Skeletal muscle cell (primary cell): ENCODE measurements at regions not wholly inside any gene's neighbourhood (a gene's known extent, or its start where the extent isn't known, plus 50 kb on each side); places are given as distances from the start of the nearest gene placed in this dataset.
"Not testable (repeated sequence)": the region's sequence is repeated elsewhere in the genome, so short reads cannot be mapped to it uniquely, and the experiment has no call there.

Source experiments
- DNase-seq: peaks from one replicate; pipeline ENCODE4 v3.0.0-alpha.2; 2010; ENCODE audit warnings: low read depth
- H3K4me3 ChIP-seq: 2 replicates; pipeline ENCODE4 v1.5.1; 2011; ENCODE audit warnings: low read depth, mild to moderate bottlenecking, control low read depth, low read length, moderate library complexity

GRCh38 chr12:131617596-131618302 is 93.1 kb upstream of the SFSWAP start:
- H3K4me3 ChIP-seq, result no peak overlapping the region
- no peak for DNase-seq

DNA sequence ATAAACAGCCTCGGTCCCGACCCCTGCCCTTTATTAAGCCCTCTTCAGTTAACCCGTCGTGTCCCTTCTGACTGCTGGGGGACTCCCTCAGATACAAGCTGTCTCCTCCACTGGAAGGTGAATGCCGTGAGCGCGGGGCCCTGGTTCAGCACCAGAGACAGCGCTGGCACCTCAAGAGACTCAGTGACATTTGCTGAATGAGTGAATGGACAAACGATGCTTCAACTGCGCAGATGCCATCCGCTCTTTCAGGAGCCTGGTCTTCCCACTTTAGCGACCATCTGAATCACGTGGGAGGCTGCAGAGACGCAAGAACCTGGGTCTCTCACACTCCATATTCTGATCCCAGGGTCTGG is 92.6 kb upstream of the SFSWAP start:
- no peak for DNase-seq
- no peak overlapping the region for H3K4me3 ChIP-seq

DNA sequence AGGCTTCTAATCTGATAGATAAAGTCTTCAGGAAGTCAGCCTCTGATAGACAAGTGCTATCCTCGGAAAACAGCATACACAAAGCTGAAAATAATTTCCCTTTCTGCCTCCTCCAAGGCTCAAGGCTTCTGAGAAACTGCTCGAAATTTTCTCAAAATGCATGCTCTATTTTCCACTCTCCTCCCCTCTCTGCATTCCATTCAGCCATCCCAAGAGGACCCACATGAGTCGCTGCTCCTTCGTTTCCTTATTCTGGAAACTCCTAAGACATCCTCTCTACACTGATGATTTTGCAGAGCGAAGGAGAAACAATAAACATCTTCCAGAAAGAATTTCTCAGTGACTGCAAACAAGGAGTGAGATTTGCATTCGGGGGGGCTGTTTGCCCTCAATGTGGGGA is 92.2 kb upstream of the SFSWAP start:
- H3K4me3 ChIP-seq, result no peak overlapping the region
- DNase-seq, result no peak

- no peak for DNase-seq
- no peak overlapping the region for H3K4me3 ChIP-seq
Measured at GRCh38 chr12:131619106-131619642, 91.7 kb upstream of the SFSWAP start.

DNA sequence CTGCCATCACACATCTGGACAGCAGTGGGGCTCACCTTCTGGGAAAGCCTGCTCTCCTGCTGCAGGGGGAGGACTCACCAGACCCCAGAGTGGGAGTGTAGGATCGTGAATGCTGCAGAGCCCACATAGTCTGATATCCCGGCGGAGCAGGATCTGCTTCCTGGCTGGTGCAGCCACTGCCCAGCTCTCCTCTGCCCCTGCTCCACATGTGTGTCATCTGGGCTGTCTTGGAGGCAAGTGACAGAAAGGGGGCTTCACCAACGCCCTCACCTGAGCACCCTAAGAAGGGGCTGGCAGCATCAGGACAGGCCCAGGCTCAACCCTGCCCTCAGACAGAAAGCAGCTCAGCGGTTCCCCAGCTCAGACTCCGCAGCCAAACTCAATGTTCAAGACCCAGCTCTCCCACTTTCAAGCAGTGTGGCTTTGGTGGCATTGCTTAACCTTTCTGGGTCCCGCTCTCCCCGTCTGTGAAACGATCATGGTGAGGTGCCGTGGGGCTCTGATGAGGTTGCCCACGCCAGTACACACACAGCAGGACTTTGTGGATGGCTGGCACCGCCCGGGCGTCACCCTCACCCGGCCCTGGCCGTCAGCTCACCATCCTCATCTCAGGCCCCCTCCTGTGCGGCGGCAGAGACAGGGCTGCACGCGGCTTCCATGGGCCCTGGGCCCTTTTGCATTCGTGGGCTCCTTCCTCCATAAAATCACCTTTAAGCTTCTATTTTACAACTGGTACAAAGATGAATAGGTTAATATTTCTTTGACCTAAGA is 91.0 kb upstream of the SFSWAP start:
- DNase-seq, result no peak
- no peak overlapping the region for H3K4me3 ChIP-seq

DNA sequence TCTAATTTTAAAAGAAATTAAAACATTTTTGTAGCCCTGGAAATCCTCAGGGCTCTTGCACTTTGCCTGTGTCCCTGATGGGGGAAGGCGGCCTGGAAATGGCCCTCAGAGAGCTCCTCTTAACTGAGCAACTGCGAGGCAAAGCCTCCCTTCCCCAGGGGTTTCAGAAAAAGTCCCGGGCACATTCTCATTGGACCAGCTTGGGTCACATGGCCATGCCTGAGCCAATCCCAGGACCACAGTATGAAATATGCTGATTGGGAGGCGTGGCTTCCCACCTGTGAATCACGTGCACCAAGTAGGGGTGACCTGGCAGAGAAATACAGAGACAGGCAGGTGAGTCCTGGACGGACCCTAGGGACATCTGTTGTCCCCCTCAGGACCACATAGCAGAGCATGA is 90.4 kb upstream of the SFSWAP start:
- DNase-seq, result no peak
- H3K4me3 ChIP-seq, result no peak overlapping the region

- DNase-seq, result no peak
- no peak overlapping the region for H3K4me3 ChIP-seq
Measured at GRCh38 chr12:131620946-131621681, 89.8 kb upstream of the SFSWAP start.

DNA sequence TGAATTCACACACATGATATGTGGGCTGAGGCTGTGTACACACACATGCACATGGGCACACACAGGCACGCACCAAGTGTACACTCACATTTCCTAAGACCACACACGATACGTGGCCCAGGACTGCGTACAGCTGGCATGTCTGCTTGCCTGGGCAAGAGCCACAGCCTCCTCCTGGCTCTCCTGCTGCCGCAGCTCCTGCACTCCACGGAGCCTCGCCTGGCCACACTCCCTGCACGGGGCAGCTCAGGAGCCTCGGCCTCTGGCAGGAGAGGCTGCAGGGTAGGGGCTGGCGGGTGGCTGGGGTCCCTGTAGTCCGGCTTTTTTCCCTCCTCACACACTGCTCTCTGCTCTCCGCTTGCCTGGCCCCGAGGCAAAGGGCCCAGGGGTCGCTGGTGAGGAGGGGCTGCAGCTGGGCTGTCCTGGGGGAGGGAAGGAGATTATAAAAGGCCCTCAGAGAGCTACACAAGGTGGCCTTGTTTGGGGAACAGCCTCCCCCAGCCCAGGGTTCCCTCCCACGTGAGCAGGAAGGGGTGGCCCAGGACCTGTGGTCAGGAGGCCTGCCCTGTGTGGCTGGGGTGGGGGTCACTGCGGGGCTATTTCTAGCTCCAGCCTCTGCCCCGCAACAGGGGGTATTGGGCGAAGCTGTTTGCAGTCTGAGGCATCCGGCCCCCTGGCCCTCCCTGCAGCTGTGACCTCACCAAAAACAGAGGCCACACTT is 89.0 kb upstream of the SFSWAP start:
- DNase-seq, result no peak
- H3K4me3 ChIP-seq, result no peak overlapping the region

GRCh38 chr12:131622422-131622955 is 88.4 kb upstream of the SFSWAP start:
- H3K4me3 ChIP-seq, result no peak overlapping the region
- DNase-seq, result no peak

GRCh38 chr12:131623404-131624368 is 87.2 kb upstream of the SFSWAP start:
- H3K4me3 ChIP-seq, DNase-seq: not testable (repeated sequence)

DNA sequence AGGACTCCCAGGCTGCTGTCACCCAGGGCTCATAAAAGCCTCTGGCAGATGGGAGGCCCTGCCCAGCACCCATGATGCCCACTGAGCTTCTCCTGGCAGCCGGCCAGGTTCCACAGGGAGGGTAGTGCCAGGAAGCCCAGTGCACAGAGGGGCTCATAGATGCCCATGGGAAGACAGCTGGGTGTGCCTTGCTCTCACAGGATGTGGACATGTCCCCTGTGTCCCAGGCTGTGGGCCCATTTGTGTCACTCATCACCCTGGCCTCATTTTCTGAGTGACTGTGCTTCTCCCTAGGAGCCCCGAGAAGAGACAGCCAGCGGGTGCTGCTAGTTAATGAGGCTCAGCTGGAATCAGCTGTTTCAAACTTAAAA is 86.5 kb upstream of the SFSWAP start:
- not testable (repeated sequence) for H3K4me3 ChIP-seq, DNase-seq

GRCh38 chr12:131624756-131625501 is 86.0 kb upstream of the SFSWAP start:
- DNase-seq, H3K4me3 ChIP-seq: not testable (repeated sequence)

GRCh38 chr12:131625966-131626722 is 84.7 kb upstream of the SFSWAP start:
- not testable (repeated sequence) for DNase-seq, H3K4me3 ChIP-seq

DNA sequence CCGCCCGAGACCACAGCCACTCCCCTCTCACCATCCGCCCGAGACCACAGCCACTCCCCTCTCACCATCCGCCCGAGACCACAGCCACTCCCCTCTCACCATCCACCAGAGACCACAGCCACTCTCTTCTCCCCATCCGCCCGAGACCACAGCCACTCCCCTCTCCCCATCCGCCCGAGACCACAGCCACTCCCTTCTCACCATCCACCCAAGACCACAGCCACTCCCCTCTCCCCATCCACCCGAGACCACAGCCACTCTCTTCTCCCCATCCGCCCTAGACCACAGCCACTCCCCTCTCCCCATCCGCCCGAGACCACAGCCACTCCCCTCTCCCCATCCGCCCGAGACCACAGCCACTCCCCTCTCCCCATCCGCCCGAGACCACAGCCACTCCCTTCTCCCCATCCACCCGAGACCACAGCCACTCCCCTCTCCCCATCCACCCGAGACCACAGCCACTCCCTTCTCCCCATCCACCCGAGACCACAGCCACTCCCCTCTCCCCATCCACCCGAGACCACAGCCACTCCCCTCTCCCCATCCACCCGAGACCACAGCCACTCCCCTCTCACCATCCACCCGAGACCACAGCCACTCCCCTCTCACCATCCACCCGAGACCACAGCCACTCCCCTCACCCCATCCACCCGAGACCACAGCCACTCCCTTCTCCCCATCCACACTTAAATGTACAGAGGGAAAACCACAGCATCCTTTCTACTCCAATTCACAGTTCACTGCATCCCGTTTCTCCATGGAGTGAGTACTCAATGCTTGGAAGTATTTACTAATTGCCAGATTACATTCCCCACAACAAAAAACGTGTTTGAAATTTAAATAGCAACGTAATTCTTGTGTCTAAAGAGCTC is 83.5 kb upstream of the SFSWAP start:
- not testable (repeated sequence) for DNase-seq, H3K4me3 ChIP-seq

DNA sequence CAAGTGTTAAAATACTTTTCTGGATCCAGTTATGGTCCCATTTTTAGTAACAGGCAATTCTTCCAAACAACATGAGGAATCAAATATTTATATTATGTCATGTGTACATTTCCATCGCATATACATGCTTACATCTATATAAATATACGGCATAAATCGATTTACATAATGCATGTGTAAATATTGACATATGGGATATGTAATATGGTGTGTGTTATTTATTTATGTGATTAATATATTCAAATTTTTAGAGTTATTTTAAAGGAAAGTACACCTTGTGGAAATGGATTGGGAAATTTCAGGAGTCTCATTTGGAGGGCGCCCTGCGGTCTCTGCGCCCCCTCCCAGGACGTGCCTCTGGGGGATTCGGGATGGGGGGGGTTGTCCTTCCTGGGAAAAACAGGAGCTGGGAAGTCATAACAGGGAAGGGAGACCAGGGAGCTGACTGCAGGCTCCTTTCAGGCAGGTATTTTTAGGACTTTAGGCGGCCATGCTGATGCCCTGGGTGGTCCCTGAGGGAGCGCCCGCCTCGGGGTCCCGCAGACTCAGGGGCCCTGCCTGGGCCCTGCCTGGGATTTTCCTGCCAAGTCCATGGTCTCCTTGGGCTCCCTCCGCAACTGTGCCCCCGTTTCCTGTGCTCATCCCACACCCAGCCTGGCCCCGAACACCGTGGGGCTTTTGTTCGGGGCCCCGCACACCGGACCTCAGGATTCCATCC is 82.7 kb upstream of the SFSWAP start:
- no peak for DNase-seq
- H3K4me3 ChIP-seq, result no peak overlapping the region
